GM12872 (cell line): ENCODE measurements at regions not wholly inside any gene's neighbourhood (a gene's known extent, or its start where the extent isn't known, plus 50 kb on each side); places are given as distances from the start of the nearest gene placed in this dataset.

ENCODE experiments used
- TF ChIP-seq, protein P1 (sequence below): IDR thresholded peaks from 3 replicates; pipeline ENCODE4 v1.5.1; 2011; ENCODE audit warnings: low read depth, mild to moderate bottlenecking, low read length, moderate library complexity; ENCODE audit not compliant: insufficient read depth

DNA sequence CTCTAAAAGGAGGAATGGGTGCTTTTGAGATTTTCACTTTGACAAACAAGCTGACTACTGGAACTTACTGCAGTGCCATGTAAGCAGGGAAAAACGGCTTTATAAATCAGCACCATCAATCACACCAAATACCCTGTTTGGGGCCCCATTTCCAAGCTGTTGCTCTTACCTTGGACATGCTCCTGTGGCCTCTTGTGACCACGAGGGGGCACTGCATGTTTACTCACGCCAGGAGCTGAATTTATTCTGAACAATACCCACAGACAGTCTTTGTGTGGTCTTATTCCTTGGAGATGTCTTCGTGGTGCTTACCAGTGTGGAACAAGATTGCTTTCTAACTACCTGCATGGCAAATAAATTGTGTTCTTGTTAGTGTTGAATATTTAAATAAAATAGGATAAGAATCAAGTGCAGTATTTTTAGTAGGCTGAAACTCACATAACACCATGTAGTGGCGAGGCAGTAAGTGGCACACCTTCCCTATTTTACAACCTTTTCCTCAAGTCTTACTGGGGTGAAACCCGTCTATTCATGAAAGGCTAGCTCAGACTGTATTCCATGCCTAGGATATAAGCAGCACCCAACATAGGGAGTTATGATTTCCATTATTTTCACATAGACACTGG lies 155.5 kb upstream of the NMUR2 start:
- TF ChIP-seq, protein P1, sequence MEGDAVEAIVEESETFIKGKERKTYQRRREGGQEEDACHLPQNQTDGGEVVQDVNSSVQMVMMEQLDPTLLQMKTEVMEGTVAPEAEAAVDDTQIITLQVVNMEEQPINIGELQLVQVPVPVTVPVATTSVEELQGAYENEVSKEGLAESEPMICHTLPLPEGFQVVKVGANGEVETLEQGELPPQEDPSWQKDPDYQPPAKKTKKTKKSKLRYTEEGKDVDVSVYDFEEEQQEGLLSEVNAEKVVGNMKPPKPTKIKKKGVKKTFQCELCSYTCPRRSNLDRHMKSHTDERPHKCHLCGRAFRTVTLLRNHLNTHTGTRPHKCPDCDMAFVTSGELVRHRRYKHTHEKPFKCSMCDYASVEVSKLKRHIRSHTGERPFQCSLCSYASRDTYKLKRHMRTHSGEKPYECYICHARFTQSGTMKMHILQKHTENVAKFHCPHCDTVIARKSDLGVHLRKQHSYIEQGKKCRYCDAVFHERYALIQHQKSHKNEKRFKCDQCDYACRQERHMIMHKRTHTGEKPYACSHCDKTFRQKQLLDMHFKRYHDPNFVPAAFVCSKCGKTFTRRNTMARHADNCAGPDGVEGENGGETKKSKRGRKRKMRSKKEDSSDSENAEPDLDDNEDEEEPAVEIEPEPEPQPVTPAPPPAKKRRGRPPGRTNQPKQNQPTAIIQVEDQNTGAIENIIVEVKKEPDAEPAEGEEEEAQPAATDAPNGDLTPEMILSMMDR = peak; percentile 84

GRCh38 chr5:152568016-152568415 lies 162.9 kb upstream of the NMUR2 start:
- TF ChIP-seq, protein P1 = no peak

DNA sequence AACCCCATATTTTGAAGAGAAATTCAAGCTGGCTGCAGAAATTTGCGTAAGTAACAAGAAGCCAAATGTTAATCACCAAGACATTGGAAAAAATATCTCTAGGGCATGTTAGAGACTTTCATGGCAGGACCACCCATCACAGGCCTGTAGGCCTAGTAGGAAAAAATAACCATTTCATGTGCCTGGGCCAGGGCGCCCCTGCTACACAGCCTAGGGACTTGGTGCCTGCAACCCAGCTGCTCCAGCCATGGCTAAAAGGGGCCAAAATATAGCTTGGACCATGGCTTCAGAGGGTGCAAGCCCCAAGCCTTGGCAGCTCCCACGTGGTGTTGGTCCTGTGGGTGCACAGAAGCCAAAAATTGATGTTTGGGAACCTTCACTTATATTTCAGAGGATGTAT lies 167.7 kb upstream of the NMUR2 start:
- TF ChIP-seq, protein P1 = no peak

GRCh38 chr5:152584103-152584502 lies 179.0 kb upstream of the NMUR2 start:
- TF ChIP-seq, protein P1 = no peak

GRCh38 chr5:152592416-152592815 lies 187.3 kb upstream of the NMUR2 start:
- TF ChIP-seq, protein P1 = no peak

GRCh38 chr5:152593388-152593787 lies 188.3 kb upstream of the NMUR2 start:
- TF ChIP-seq, protein P1 = 0 out of 3 replicates have a peak, but pooled peaks have one; percentile 26

- TF ChIP-seq, protein P1 = no peak
These were observed 190.3 kb upstream of the NMUR2 start for GRCh38 chr5:152595405-152595804.
